ENCODE measurements at regions not wholly inside any gene's neighbourhood (a gene's known extent, or its start where the extent isn't known, plus 50 kb on each side); places are given as distances from the start of the nearest gene placed in this dataset.

DNA sequence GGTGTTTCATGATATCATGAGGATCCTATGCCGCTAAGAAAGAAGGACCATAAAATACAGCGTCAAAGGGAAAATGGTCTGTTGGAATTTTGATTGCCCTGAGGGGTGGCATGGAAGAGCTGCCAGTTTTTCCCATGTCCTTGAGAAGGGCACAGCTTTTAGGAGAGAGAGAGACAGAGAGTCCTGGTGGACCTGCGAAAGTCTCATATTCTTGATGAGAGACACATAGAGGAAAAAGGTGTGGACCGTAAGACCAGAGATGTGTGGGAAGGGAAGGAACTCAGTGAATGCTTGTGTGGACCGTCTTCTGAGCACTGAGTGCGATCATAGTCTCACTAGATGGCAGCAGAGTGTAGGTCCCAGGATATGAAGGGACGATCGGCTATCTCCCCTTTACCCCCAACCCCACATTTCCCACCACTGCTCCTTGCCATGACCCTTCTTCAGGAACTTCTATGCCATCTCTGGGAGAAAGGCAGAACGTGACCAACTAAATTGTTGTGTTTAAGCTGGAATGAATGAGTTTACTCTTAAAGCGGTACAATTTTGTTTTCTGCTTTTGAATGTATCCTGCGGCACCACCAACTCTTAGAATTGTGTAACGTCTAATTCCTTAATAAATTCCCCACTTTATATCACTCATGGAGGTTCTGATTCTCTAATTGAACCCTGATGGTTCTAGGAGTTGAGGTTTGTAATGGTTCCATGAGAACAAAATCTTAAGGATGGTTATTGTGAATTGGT is 117.7 kb downstream of the CTH start:
- intact Hi-C loops (cut with micrococcal nuclease; ENCODE audit: unreplicated experiment) = loop anchor here (1.0 to 10.0 kb wide), 2 partner anchors 366 to 522 kb away; no protein-coding TSS in a partner anchor
- H3K4me3 Mint-ChIP-seq (ENCODE audit: low read depth, unreplicated experiment) = no peak overlapping the region
- H3K27ac Mint-ChIP-seq (ENCODE audit: unreplicated experiment) = no peak overlapping the region
- H3K27me3 Mint-ChIP-seq (ENCODE audit: unreplicated experiment) = peaks cover 14% of the 10 kb centered on the region
- CTCF ChIA-PET = no interaction called here
- TF ChIP-seq CTCF (IDR thresholded peaks at IDR 0.05; ENCODE audit: unreplicated experiment) = peak; percentile 54
- DNase-seq = peak; percentile 30
- no peaks in the 10 kb centered on the region for H3K9me3 Mint-ChIP-seq (ENCODE audit: low read depth, unreplicated experiment)
- H3K4me1 Mint-ChIP-seq (ENCODE audit: low read depth, unreplicated experiment) = peaks cover 8% of the 10 kb centered on the region
- no TSS peak for BruUV-seq (replicated peaks)
- no peaks in the 10 kb centered on the region for H3K36me3 Mint-ChIP-seq (ENCODE audit: insufficient read depth, unreplicated experiment)

DNA sequence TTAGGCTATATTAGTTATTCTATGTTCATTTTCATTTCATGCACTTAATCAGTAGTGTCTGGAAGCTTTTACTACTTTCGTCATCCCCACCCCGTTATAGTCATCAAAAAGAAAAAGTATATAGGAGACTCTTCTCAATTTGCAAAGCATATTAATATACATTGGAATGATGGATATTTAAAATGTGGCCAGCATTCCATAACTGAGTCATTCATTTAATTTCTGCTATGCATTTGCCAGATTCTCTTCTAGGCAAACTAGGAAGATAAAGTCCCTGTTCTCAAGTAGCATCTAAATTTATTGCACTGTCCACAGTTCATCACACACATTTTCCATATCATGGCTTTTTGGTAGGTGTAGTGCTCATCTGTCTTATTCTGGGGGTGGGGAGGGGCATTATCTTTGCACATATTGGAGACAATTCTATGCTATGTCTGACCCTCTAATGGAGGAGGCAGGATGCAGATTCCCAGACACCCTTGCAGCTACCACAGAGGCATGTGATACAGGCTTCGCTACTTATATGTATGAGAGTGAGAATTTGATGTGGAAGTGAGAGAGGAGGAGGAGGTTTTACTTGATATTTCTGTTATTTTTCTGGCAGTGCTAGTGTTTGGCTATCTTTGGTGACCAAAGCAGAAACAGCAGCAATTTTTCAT is 125.8 kb downstream of the CTH start:
- no peak for TF ChIP-seq CTCF (IDR thresholded peaks at IDR 0.05; ENCODE audit: unreplicated experiment)
- no TSS peak for BruUV-seq (replicated peaks)
- Mint-ChIP-seq H3K4me3 (ENCODE audit: low read depth, unreplicated experiment) (no peak overlapping the region), H3K27me3 (ENCODE audit: unreplicated experiment) (no peaks in the 10 kb centered on the region), H3K9me3 (ENCODE audit: low read depth, unreplicated experiment) (no peaks in the 10 kb centered on the region), H3K4me1 (ENCODE audit: low read depth, unreplicated experiment) (no peaks in the 10 kb centered on the region), H3K27ac (ENCODE audit: unreplicated experiment) (no peak overlapping the region), H3K36me3 (ENCODE audit: insufficient read depth, unreplicated experiment) (no peaks in the 10 kb centered on the region)
- DNase-seq = no peak
- CTCF ChIA-PET = no interaction called here
- intact Hi-C loops (cut with micrococcal nuclease; ENCODE audit: unreplicated experiment) = loop anchor here (10.0 kb wide), 1 partner anchor 138 kb away; no protein-coding TSS in a partner anchor

DNA sequence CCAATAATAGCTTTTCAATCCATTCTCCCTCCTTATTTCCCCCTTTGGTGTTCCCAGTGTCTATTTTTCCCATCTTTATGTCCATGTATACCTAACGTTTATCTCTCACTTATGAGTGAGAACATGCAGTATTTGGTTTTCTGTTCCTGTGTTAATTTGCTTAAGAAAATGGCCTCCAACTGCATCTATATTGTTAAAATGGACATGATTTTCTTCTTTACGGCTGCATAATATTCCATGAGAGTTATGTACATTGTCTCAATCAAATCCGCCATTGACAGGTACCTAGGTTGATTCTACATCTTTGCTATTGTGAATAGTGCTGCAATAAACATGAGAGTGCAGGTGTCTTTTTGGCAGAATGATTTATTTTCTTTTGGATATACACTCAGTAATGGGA is 126.7 kb downstream of the CTH start:
- intact Hi-C loops (cut with micrococcal nuclease; ENCODE audit: unreplicated experiment) = loop anchor here (10.0 kb wide), 1 partner anchor 137 kb away; no protein-coding TSS in a partner anchor
- DNase-seq = no peak
- CTCF ChIA-PET = no interaction called here
- Mint-ChIP-seq H3K27me3 (ENCODE audit: unreplicated experiment) (no peaks in the 10 kb centered on the region), H3K27ac (ENCODE audit: unreplicated experiment) (no peak overlapping the region), H3K36me3 (ENCODE audit: insufficient read depth, unreplicated experiment) (no peaks in the 10 kb centered on the region), H3K4me1 (ENCODE audit: low read depth, unreplicated experiment) (no peaks in the 10 kb centered on the region), H3K4me3 (ENCODE audit: low read depth, unreplicated experiment) (no peak overlapping the region), H3K9me3 (ENCODE audit: low read depth, unreplicated experiment) (no peaks in the 10 kb centered on the region)
- no TSS peak for BruUV-seq (replicated peaks)
- TF ChIP-seq CTCF (IDR thresholded peaks at IDR 0.05; ENCODE audit: unreplicated experiment) = no peak

- no peaks in the 10 kb centered on the region for H3K27me3 Mint-ChIP-seq (ENCODE audit: unreplicated experiment)
- no peak overlapping the region for H3K27ac Mint-ChIP-seq (ENCODE audit: unreplicated experiment)
- intact Hi-C loops (cut with micrococcal nuclease; ENCODE audit: unreplicated experiment) = no loop called here
- H3K9me3 Mint-ChIP-seq (ENCODE audit: low read depth, unreplicated experiment) = no peaks in the 10 kb centered on the region
- no TSS peak for BruUV-seq (replicated peaks)
- H3K4me1 Mint-ChIP-seq (ENCODE audit: low read depth, unreplicated experiment) = no peaks in the 10 kb centered on the region
- no peak for TF ChIP-seq CTCF (IDR thresholded peaks at IDR 0.05; ENCODE audit: unreplicated experiment)
- no peaks in the 10 kb centered on the region for H3K36me3 Mint-ChIP-seq (ENCODE audit: insufficient read depth, unreplicated experiment)
- H3K4me3 Mint-ChIP-seq (ENCODE audit: low read depth, unreplicated experiment) = no peak overlapping the region
- CTCF ChIA-PET = no interaction called here
- no peak for DNase-seq
These were observed 131.0 kb downstream of the CTH start for GRCh38 chr1:70542030-70542429.

Data from Calu3 (cell line).